CD4-positive, alpha-beta memory T cell (primary cell): ENCODE measurements at regions not wholly inside any gene's neighbourhood (a gene's known extent, or its start where the extent isn't known, plus 50 kb on each side); places are given as distances from the start of the nearest gene placed in this dataset.

Source experiments
- CTCF ChIA-PET: fragments of 350-600 bp; sonication (Branson Sonifier 250); formaldehyde crosslinking; loops from one replicate; lab custom pipeline; 2021; ENCODE audit warnings: inconsistent platforms; ENCODE audit not compliant: partially characterized antibody; lab: Charles Lee
- POLR2A ChIA-PET: fragments of 350-600 bp; sonication (Branson Sonifier 250); formaldehyde crosslinking; loops from one replicate; lab custom pipeline; 2021; ENCODE audit not compliant: partially characterized antibody; lab: Charles Lee
- DNase-seq, 5 donors: peaks; one replicate each; pipeline versions ENCODE4 v3.0.0 to v3.0.0-alpha.2; 2020 to 2022; ENCODE audit warnings: mixed read lengths in 1 of 5
- H3K27ac ChIP-seq: one replicate; pipeline ENCODE4 v1.7.0; 2013; ENCODE audit warnings: low read depth, low read length
- H3K27me3 ChIP-seq: 2 replicates; pipeline ENCODE4 v1.7.0; 2013; ENCODE audit warnings: mild to moderate bottlenecking, low read length, moderate library complexity; ENCODE audit not compliant: insufficient read depth
- H3K36me3 ChIP-seq: 2 replicates; pipeline ENCODE4 v1.7.0; 2013; ENCODE audit warnings: mild to moderate bottlenecking, low read length, moderate library complexity; ENCODE audit not compliant: insufficient read depth
- H3K4me1 ChIP-seq: 2 replicates; pipeline ENCODE4 v1.7.0; 2013; ENCODE audit warnings: mild to moderate bottlenecking, low read length, moderate library complexity; ENCODE audit not compliant: insufficient read depth
- H3K4me3 ChIP-seq, 2 donors: one replicate each; pipeline ENCODE4 v1.7.0; 2013; ENCODE audit warnings: low read length in 2 of 2, mild to moderate bottlenecking in 1 of 2
- H3K9me3 ChIP-seq, 2 donors: one replicate each; pipeline ENCODE4 v1.7.0; 2013; ENCODE audit warnings: low read length in 2 of 2, control low read depth in 1 of 2; ENCODE audit not compliant: control insufficient read depth in 1 of 2
- H3K27ac Mint-ChIP-seq, 7 donors: one replicate each; pipeline ENCODE4 v1.8.0; 2020 to 2021; ENCODE audit warnings: mixed read lengths in 7 of 7, mild to moderate bottlenecking in 6 of 7, inconsistent platforms in 3 of 7, moderate library complexity in 3 of 7
- H3K27me3 Mint-ChIP-seq, 2 donors: one replicate each; pipeline ENCODE4 v1.8.0; 2020 to 2021; ENCODE audit warnings: mixed read lengths in 2 of 2
- H3K36me3 Mint-ChIP-seq, 2 donors: one replicate each; pipeline ENCODE4 v1.8.0; 2020 to 2021; ENCODE audit warnings: mixed read lengths in 2 of 2, inconsistent platforms in 1 of 2, mild to moderate bottlenecking in 1 of 2
- H3K4me1 Mint-ChIP-seq, 4 donors: one replicate each; pipeline ENCODE4 v1.8.0; 2020 to 2021; ENCODE audit warnings: mixed read lengths in 4 of 4, mild to moderate bottlenecking in 1 of 4
- H3K4me3 Mint-ChIP-seq, 8 donors: one replicate each; pipeline ENCODE4 v1.8.0; 2020 to 2021; ENCODE audit warnings: mixed read lengths in 8 of 8, mild to moderate bottlenecking in 7 of 8, moderate library complexity in 6 of 8, inconsistent platforms in 3 of 8
- H3K9me3 Mint-ChIP-seq, 8 donors: one replicate each; pipeline ENCODE4 v1.8.0; 2020 to 2021; ENCODE audit warnings: mixed read lengths in 8 of 8, mild to moderate bottlenecking in 5 of 8, inconsistent platforms in 3 of 8, moderate library complexity in 1 of 8
- intact Hi-C: fragments of 100-400 bp; cut with micrococcal nuclease; formaldehyde crosslinking; loops from one replicate; pipeline ENCODE4 v1.15.1; 2023

- H3K27ac Mint-ChIP-seq = no peak overlapping the region
- no peaks in the 10 kb centered on the region for H3K4me1 Mint-ChIP-seq
- H3K27me3 Mint-ChIP-seq = no peaks in the 10 kb centered on the region
- intact Hi-C loops = no loop called here
- Histone ChIP-seq H3K27me3 (no peaks in the 10 kb centered on the region), H3K9me3 (no peaks in the 10 kb centered on the region), H3K27ac (no peak overlapping the region), H3K4me1 (no peaks in the 10 kb centered on the region), H3K36me3 (no peaks in the 10 kb centered on the region), H3K4me3 (no peak overlapping the region)
- no peak overlapping the region for H3K4me3 Mint-ChIP-seq
- CTCF ChIA-PET = no interaction called here
- no peaks in the 10 kb centered on the region for H3K36me3 Mint-ChIP-seq
- DNase-seq = no peak
- POLR2A ChIA-PET = no interaction called here
- H3K9me3 Mint-ChIP-seq = peaks cover 0 to 2% (median 0%) of the 10 kb centered on the region in 8 donors
Measured at GRCh38 chr12:28689398-28690175, 459.5 kb upstream of the FAR2 start.

GRCh38 chr12:28693565-28694219 lies 455.4 kb upstream of the FAR2 start:
- H3K4me1 Mint-ChIP-seq = peaks cover 0 to 3% (median 0%) of the 10 kb centered on the region in 4 donors
- Histone ChIP-seq H3K9me3 (no peaks in the 10 kb centered on the region), H3K36me3 (no peaks in the 10 kb centered on the region), H3K4me3 (no peak overlapping the region), H3K27me3 (no peaks in the 10 kb centered on the region), H3K27ac (no peak overlapping the region), H3K4me1 (no peaks in the 10 kb centered on the region)
- DNase-seq = no peak
- CTCF ChIA-PET = no interaction called here
- H3K36me3 Mint-ChIP-seq = no peaks in the 10 kb centered on the region
- no peak overlapping the region for H3K27ac Mint-ChIP-seq
- no peak overlapping the region for H3K4me3 Mint-ChIP-seq
- POLR2A ChIA-PET = no interaction called here
- intact Hi-C loops = no loop called here
- H3K27me3 Mint-ChIP-seq = no peaks in the 10 kb centered on the region
- peaks cover 0 to 2% (median 0%) of the 10 kb centered on the region in 8 donors for H3K9me3 Mint-ChIP-seq

GRCh38 chr12:28698553-28698952 lies 450.5 kb upstream of the FAR2 start:
- CTCF ChIA-PET = no interaction called here
- Mint-ChIP-seq H3K27me3 (no peaks in the 10 kb centered on the region), H3K4me3 (peak overlapping the region in 1 of 8 donors; percentile 49), H3K27ac (no peak overlapping the region), H3K9me3 (peaks cover 0 to 4% (median under 1%) of the 10 kb centered on the region in 8 donors), H3K4me1 (peaks cover 0 to 4% (median 0%) of the 10 kb centered on the region in 4 donors), H3K36me3 (no peaks in the 10 kb centered on the region)
- no peak overlapping the region for H3K4me3 ChIP-seq
- H3K27me3 ChIP-seq = no peaks in the 10 kb centered on the region
- DNase-seq = no peak
- POLR2A ChIA-PET = no interaction called here
- no peaks in the 10 kb centered on the region for H3K4me1 ChIP-seq
- H3K36me3 ChIP-seq = no peaks in the 10 kb centered on the region
- no peaks in the 10 kb centered on the region for H3K9me3 ChIP-seq
- intact Hi-C loops = no loop called here
- H3K27ac ChIP-seq = no peak overlapping the region

GRCh38 chr12:28699029-28699428 lies 450.0 kb upstream of the FAR2 start:
- Histone ChIP-seq H3K27ac (no peak overlapping the region), H3K27me3 (no peaks in the 10 kb centered on the region), H3K9me3 (no peaks in the 10 kb centered on the region), H3K4me3 (no peak overlapping the region), H3K36me3 (no peaks in the 10 kb centered on the region), H3K4me1 (no peaks in the 10 kb centered on the region)
- Mint-ChIP-seq H3K4me1 (peaks cover 0 to 4% (median 0%) of the 10 kb centered on the region in 4 donors), H3K36me3 (no peaks in the 10 kb centered on the region), H3K4me3 (no peak overlapping the region), H3K27me3 (no peaks in the 10 kb centered on the region), H3K27ac (no peak overlapping the region), H3K9me3 (peaks cover 0 to 8% (median under 1%) of the 10 kb centered on the region in 8 donors)
- intact Hi-C loops = no loop called here
- no peak for DNase-seq
- ChIA-PET POLR2A (no interaction called here), CTCF (no interaction called here)

GRCh38 chr12:28700161-28700560 lies 448.9 kb upstream of the FAR2 start:
- H3K27ac ChIP-seq = no peak overlapping the region
- no peak overlapping the region for H3K4me3 Mint-ChIP-seq
- peaks cover 0 to 4% (median 0%) of the 10 kb centered on the region in 4 donors for H3K4me1 Mint-ChIP-seq
- DNase-seq = no peak
- no peaks in the 10 kb centered on the region for H3K27me3 Mint-ChIP-seq
- H3K9me3 ChIP-seq = no peaks in the 10 kb centered on the region
- peaks cover 0 to 9% (median 2%) of the 10 kb centered on the region in 8 donors for H3K9me3 Mint-ChIP-seq
- no peaks in the 10 kb centered on the region for H3K4me1 ChIP-seq
- no peaks in the 10 kb centered on the region for H3K36me3 Mint-ChIP-seq
- H3K36me3 ChIP-seq = no peaks in the 10 kb centered on the region
- ChIA-PET POLR2A (no interaction called here), CTCF (no interaction called here)
- H3K27ac Mint-ChIP-seq = no peak overlapping the region
- intact Hi-C loops = no loop called here
- no peak overlapping the region for H3K4me3 ChIP-seq
- no peaks in the 10 kb centered on the region for H3K27me3 ChIP-seq

GRCh38 chr12:28704477-28705169 lies 444.5 kb upstream of the FAR2 start:
- no peaks in the 10 kb centered on the region for H3K27me3 Mint-ChIP-seq
- ChIA-PET CTCF (no interaction called here), POLR2A (no interaction called here)
- Histone ChIP-seq H3K9me3 (no peaks in the 10 kb centered on the region), H3K4me1 (no peaks in the 10 kb centered on the region), H3K36me3 (no peaks in the 10 kb centered on the region), H3K27me3 (no peaks in the 10 kb centered on the region), H3K4me3 (no peak overlapping the region), H3K27ac (no peak overlapping the region)
- H3K36me3 Mint-ChIP-seq = no peaks in the 10 kb centered on the region
- no peaks in the 10 kb centered on the region for H3K4me1 Mint-ChIP-seq
- intact Hi-C loops = no loop called here
- DNase-seq = no peak
- H3K9me3 Mint-ChIP-seq = peaks cover 0 to 10% (median 1%) of the 10 kb centered on the region in 8 donors
- no peak overlapping the region for H3K27ac Mint-ChIP-seq
- no peak overlapping the region for H3K4me3 Mint-ChIP-seq

- Histone ChIP-seq H3K36me3 (no peaks in the 10 kb centered on the region), H3K4me1 (no peaks in the 10 kb centered on the region), H3K27me3 (no peaks in the 10 kb centered on the region), H3K4me3 (no peak overlapping the region), H3K27ac (no peak overlapping the region), H3K9me3 (no peaks in the 10 kb centered on the region)
- Mint-ChIP-seq H3K4me1 (no peaks in the 10 kb centered on the region), H3K9me3 (peaks cover 0 to 8% (median 2%) of the 10 kb centered on the region in 8 donors), H3K27ac (no peak overlapping the region), H3K4me3 (no peak overlapping the region), H3K27me3 (no peaks in the 10 kb centered on the region), H3K36me3 (no peaks in the 10 kb centered on the region)
- intact Hi-C loops = no loop called here
- no peak for DNase-seq
- CTCF ChIA-PET = no interaction called here
- POLR2A ChIA-PET = no interaction called here
Measured at GRCh38 chr12:28708918-28709371, 440.1 kb upstream of the FAR2 start.
